NCI-H1105 treated with DMSO at 0.1 percent for 48 hours (cell line): ENCODE measurements at regions not wholly inside any gene's neighbourhood (a gene's known extent, or its start where the extent isn't known, plus 50 kb on each side); places are given as distances from the start of the nearest gene placed in this dataset.
A peak's percentile ranks its signal among the peaks of the same experiment; 100 is the strongest.

Source experiments
- DNase-seq: peaks from one replicate; lab custom pipeline; 2025; lab: John Stamatoyannopoulos, UW

DNA sequence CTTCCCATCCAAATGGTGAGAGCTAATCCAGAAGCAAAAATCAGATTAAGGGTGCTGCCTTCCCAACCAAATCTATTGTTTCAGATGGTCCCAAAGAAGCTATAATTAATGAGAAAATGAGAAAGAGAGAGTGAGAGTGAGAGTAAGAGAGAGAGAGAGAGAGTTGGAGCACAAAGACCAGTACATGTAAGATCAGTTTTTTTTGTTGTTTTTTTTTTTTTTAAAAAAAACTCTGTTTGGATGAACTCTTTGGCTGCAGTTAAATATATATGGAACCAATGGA is 305.6 kb downstream of the PTEN start:
- no peak for DNase-seq

DNA sequence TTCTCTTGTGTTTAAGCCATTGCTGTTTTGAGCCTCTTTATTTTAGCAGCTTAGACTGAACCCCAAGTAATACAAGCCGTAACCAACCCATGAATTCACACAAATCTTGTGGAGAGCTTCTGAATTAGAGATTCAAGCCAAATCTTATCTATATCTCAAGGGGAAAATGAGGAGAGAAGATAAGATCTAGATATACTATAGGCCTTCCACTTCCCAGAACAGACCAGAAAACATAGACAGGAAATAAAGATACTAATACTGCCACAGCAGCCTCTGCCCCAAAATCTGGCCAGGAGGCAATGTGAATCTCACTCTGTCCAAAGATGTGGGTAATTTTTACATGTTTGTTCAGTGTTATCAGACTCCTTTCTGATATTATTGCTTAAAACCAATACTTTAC is 307.2 kb downstream of the PTEN start:
- no peak for DNase-seq

DNA sequence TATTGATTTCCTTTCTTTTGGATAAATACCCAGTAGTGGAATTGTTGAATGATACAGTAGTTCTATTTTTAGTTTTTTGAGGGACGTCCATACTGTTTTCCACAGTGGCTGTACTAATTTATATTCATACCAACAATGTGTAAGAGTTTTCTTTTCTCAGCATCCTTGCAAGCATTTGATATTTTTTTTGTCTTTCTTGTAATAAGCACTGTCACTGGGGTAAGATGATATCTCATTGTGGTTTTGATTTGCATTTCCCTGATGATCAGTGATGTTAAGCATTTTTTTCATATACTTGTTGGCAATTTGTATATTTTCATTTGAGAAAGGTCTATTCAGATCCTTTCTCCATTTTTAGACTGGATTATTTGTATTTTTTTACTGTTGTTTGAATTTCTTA is 308.7 kb downstream of the PTEN start:
- DNase-seq = no peak

DNA sequence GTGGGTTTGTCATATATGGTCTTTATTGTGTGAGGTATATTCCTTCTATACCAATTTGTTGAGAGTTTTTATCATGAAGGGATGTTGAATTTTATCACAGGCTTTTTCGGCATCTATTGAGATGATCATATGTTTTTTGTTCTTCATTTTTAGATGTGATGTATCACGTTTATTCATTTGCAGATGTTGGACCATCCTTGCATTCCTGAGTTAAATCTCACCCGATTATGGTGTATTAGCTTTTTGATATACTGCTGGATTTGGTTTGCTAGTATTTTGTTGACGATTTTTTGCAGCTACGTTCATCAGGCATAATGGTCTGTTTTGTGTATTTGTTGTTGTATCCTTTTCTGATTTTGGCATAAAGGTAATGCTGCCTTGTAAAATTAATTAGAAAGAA is 311.0 kb downstream of the PTEN start:
- no peak for DNase-seq

DNA sequence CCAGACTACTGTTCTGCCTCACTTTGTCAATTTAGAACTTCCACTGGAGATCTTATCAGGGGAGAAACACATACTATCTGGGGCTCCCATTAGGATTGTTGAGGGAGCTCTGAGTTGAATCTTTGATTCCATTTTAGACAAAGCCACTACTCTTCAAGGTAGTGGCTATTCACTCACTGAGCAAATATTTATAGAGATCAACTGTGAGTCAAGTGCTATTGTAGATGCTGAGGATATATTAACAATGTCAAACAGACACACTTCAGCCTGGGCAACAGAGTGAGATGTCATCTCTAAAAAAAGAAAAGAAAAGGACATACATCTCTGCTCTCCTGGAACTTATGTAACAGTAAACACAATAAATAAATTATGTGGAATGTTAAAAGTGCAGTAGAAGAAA is 315.3 kb downstream of the PTEN start:
- no peak for DNase-seq

DNA sequence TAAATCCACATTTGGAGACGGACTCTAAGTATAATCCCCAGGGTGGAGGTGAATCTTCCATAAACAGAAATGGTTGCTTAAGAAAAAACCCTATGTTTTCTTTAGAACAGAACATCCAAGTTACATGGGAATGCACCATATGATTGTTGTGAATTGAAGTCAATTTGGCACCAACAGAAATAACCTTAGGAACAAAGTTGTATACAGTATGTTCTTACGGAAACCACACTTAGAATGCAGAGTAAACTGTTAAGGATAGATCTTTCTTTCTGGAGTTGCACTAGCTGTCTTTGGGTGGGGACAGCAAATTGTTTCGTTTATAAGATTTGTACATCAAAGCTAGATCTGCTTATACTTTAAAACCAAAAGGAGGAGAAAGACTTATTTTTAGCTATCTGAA is 316.4 kb downstream of the PTEN start:
- no peak for DNase-seq

DNA sequence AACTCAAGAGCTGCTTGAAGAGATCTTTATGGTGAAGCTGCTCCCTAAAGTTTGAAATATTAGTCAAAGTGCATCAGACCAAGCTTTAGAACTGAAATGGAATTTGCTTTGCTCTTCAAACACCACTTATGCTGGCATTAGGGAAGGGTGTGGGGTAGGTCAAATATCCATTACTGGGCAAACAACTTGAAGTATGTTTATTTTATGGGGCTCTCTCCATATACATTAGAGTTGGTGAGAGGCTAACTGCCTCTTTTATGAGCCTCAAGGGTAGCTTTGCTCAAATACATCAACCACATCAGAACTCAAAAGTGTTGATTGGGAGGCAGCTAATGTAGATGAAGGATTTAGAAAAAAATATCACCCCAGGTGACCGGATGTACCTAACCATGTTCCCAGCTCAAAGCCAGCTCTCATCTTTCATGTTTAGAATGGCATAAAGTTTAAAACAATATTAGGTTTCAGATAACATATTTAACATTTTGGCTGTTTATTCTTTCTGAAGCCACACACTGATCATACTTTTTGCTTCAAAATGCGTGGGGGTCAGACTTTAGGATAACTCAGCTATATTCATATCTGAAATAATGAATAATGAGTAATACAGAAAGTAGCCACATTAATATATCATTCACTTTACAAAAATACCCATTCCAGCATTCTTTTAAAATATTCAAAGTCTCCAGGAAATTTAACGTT is 318.6 kb downstream of the PTEN start:
- DNase-seq = peak; percentile 93

DNA sequence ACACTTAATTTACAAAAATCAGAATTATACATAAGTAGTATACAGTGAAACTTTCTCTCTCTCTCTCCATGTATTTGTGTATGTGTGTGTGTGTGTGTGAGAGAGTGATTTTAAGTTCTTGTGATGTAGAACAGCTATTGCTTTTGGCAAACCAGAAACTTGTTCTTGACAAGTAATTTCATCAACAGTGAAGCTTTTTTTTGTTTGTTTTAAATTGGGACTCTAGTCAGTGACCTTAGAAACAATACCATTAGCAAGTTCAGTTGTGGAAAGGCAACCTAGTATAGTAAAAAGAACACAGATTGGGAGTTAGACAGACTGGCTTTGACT is 319.1 kb downstream of the PTEN start:
- DNase-seq = no peak

DNA sequence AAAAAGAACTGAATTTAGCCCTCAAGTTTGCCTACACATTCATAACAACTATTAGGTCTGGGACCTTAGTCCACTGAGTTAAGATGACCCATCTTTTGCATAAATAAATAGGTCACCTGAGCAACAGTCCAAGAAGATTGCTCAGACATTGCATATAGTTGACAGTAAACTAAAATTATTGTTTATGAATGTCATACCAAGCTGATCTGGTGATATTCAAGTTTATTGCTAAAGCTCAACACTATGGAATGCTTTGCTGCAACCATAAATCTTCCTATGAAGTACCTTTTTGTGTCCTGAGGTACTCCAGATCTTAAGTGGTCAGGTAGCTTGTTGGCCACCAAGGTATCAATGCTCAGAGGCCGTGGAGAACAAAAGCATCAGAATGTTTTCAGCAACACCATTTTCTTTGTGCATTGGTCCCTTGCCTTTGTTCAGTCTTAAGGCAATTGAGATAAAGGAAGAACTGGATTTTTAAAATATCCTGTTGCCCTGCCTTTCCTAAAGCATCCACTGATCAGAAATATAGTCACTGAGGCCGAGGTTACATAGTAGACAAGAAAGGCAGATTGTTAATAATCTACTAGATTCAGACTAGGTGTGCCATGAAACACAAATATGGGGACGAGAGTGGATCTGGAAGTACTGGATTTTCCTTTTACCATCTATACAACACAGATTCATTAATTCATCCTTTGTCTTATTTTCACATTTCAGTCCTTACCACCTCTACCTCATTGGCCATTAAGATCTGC is 321.3 kb downstream of the PTEN start:
- no peak for DNase-seq

DNA sequence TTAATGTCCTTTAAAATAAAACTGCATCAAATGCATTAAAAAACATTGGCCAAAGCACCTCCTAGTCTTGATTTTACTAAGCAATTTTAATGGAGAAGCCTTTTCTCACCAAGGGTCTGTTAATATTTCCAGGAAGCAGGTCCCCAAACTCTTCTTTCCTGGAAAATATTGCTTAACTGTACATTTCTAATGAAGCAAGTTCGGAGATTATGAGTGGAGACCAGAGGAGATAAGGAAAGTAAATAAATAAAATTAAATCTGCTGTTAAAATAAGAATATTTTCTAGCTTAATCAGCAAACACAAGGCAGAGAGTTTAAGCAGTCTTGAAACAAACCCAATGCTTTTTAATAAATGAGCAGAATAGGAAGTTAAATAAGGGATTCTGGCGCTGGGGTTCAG is 322.4 kb downstream of the PTEN start:
- DNase-seq = no peak

DNA sequence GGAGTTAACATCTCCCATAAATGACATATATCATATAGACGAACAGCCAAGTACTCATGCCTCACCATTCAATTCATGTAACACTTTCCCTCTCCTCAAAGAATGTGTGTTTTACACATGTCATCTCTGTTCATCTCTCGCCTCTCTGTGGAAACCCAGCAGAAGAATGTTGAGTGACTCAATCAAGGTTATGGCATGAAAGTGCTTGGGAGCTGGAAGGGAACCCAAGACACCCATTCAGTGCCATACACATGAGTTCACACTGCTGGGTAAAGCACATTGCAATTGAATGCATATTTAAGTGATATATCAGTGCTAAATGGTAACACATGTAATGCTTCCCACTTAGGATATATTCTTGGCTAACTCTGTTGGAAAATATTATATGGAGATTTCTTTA is 322.9 kb downstream of the PTEN start:
- no peak for DNase-seq

DNA sequence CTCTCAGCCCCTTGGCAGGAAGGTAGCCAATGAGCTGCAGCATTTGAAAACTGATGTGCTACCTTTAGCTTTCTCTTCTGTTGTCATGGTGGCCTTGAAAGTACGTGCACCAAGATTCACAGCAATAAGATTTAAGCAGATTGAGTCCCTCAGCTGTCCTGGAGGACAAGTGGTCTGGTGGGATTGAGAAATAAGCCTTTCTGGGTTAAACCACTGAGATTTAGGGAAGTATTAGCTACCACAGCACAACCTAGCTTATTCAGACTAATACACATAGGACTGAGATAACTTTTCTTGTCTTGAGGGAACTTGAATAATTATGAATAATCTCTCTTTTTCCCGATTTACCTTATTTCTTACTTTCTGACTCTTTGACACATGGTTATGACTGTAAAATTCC is 324.0 kb downstream of the PTEN start:
- DNase-seq = no peak

DNA sequence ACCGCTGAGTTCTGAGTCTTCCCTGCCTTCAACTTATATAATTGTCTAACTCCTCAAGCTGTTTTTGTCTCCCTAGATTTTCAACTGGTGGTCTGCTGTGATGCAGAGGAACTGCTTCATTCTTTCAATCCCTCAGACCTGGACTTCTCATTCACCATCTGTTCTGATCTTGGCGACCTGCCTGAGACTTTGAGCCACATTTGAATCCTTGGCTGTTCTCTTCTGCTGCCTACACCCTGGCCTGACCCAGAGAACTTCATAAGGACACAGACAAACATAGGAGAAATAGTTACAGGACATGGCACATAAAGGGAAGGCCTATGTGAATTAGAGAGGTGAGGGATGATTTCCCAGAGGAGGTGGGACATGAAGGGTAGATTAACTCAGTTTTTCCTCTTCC is 326.7 kb downstream of the PTEN start:
- DNase-seq = no peak

DNA sequence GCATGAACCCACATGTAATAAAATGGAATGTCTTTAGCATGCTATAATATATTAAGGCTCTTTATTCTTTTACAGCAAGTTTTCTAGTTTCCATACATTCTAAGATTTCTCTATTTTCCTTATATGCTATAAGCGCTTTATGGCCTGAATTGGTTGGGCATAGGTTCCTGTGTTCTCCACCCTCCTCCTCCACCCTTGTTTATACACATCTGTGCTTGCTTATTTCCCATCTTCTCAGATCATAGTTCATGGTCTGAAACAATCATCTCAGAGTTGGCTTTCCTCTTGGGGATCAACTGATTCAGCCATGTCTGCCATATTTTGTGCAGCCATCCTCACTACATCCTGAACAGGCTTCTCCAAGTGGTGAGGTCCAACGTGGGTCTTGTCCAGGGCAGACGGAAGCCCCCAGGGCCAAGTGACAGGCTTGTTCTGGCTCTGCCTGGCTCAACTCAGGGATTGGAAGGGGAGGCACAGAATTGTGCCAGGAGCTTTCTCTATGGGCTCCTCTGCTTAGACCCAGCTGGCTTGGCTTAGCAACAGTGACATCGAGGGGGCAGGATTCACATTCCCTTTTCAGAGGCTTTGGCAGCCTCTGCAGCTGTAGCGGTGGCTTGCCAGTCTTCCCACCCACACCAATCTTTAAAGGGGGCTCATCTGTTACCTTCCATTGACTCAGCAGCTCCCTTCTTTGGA is 327.3 kb downstream of the PTEN start:
- DNase-seq = no peak

DNA sequence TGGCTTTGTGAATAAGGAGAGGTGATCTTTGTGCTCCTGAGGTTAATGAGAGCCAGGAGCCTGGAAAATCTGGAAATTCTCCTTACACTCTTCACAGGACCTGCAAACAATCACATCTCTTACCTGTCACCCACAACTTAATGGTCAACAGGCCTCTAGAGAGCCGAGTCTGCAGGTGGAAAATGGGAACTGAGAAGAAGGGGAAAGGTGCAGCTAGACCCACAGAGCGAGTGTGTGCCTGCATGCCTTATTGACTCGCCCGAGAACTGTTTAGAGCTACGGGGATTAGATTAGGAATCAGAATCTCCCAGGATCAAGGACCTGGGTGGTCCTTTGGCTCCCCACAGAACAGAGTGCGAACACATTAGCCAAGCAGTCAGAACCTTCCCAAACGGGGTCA is 329.6 kb downstream of the PTEN start:
- DNase-seq = no peak

DNA sequence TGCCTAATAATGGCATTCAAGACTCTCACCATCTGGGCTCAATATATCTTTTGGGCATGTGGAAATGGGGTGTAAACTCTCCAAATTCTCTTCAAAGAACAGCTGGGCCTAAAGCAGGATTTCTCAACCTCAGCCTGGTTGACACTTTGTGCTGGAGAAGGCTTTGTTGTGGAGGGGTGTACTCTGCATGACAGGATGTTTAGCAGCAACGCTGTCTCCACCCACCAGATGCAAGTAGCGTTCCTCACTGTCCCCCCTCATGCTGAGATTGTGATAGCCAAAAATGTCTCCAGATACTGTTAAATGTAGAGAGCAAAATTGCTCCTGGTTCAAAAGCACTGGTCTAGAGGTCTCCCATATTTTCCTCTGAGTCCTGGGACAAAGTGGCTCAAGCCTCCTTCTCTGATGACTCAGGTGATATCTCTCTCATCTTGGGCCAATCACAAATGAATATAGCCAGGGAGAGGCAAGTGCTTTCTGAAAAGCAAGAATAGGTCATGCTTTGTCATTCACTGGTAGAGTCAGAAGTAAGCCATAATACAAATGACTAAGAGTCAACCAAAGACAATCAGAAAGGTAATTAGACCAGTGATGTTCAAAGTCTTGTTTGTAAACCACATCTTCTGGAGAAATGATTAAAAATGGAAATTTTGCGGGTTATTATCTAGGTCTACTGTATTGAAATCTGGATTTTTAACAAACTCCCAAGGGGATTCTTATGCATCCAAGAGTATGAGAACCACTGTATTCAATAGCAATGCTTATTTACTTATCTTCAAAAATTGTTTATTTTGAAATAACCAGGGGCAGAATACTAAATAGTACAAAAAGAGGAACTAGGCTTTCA is 330.8 kb downstream of the PTEN start:
- DNase-seq = no peak

DNA sequence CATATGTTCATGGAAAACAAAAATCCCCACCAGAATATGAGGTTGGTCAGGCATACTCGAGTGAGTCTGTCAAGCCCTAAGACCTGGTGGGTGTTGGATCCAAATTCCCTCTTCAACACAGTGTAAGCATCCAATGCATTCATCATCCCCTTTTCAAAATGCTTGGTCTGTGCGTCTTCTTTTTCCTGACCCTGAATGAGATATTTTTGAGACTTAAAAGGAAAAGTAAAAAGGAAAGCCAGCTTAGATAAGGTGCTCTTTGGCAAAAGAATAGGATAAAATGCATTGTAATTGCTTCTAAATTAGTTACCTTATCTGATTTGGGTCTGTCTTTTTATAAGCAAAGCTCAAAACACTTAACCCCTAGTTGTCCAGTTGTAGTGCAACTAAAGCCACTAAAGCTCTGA is 331.5 kb downstream of the PTEN start:
- no peak for DNase-seq

DNA sequence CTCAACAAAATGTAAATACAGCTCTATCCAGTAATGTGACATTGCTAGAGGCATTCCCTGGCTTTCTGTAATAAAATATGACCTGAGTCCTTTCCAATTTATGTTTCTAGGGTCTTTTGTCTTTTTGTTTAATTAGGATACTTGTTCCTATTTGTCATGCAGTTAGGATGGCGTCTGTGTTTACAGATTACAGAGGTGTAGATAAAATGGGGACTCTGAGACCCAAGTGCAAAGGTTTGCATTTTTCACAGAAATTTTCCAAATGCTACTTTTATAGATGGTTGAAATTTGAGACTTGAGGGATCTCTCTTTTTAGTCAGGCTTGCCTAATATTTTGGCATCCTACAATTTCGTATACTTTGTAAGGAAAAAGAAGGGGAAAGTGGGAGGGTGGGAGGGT is 332.4 kb downstream of the PTEN start:
- DNase-seq = peak; percentile 54

DNA sequence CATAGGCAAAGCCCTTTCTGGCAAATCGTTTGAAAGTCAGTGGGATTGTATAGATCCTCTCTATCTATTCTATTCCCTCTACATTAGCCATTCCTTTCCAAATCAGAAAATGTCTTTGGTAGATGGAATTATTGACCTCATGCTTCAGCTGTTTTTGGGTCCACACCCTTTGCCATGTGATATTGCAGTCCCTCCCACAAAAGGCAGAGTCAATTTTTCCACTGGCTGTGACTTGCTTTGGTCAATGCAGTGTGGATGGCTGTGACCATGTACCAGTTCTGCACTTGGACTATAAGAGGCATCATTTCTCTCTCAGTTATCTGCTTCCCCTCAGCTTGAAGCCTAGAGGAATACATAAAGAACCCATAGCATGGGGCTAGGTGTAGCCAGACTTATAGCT is 332.9 kb downstream of the PTEN start:
- DNase-seq = no peak

DNA sequence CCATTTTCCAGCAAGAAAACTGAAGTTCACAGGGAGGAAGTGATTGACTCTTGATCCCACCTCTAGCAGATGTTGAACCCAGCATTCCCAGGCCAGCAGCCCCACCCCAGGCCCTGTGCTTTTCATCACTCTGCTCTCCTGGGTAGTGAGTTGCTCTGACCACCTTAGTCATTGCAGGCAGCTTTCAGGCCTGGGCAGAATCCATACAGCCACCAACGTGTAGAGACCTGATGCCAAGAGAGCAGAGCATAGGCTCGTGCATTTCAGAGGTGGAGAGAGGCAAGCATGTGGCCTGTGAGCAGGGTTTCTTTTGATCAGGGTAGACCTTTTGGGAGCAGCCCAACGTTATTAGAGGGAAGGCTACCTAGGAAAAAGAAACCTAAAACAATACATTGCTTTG is 334.6 kb downstream of the PTEN start:
- DNase-seq = no peak

DNA sequence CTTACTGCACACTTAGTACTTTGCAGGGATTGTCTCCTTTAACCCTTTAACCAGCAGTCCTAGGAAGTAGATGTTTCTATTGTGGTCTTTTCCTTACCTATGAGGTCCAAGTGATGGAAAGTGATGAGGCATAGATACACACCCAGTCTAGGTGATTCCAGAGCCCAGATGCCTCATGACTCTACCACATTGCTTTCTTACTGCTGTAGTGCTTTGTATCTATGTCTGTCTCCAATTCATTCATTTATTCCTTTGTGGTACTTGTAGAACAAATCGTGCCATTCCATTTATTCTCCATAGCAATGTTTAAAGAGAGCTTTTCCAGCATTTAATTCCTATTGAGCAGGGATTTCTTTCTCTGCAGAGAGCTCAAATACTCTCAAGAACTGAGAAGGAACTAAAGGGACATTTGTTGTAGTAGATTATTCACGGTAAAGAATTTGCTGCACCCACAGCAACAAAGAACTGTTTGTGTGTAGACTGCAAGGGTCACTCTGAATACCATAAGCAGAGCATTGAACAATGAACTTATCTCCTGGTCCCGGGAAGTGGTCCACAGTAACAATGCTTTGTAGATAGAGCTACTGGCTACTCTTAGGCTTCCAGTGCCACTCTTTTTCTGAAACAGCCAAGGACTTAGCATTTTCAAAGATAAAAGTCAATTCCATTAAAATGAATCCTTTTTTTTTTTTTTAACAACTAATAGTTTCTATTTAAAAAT is 337.0 kb downstream of the PTEN start:
- DNase-seq = no peak

DNA sequence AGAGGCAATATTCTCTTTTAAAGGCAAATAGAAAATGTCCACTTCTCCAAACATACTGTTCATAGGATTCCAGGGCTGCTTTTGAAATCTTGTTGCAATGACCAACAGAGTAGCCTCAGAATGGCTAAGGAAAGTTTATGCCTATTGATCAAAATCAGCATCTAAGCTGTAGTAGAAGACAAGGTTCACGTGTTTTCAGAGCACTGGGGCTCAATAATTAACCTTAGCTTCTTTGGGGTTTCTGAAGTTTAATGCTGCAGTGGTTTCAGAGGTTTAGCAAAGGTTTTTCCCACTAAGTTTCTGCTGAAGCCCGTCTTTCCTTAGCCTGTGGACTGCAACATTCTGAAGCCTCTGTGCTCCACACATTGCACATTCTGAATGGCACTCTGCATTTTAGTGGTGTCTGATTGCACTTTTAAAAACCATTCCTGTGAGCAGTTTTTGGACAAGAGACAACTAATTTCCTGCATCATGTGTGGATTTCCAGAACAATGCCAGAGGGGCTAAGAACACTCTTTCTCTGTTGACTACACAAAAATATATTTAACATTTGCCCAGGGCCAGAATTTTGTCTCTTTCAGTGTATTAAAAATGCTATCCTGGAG is 342.5 kb downstream of the PTEN start:
- no peak for DNase-seq
